Activated CD8-positive, alpha-beta memory T cell treated with anti-CD3 and anti-CD28 coated beads, Interleukin-2, amount 10 ng/mL, durations not matched to agents 7 days and 5 days (primary cell): ENCODE measurements at regions not wholly inside any gene's neighbourhood (a gene's known extent, or its start where the extent isn't known, plus 50 kb on each side); places are given as distances from the start of the nearest gene placed in this dataset.

Experiments
- ATAC-seq: fragments of 150-1000 bp; cut with Tn5 transposase; one replicate; pipeline ENCODE4 v1.10.0; 2021; ENCODE audit warnings: moderate library complexity
- CTCF ChIA-PET: fragments of 350-600 bp; sonication (Branson Sonifier 250); formaldehyde crosslinking; loops from one replicate; lab custom pipeline; 2021; ENCODE audit warnings: antibody characterized with exemption; lab: Charles Lee
- DNase-seq: peaks from one replicate; pipeline ENCODE4 v3.0.0-alpha.2; 2020
- H3K27ac Mint-ChIP-seq: one replicate; pipeline ENCODE4 v1.8.0; 2021; ENCODE audit warnings: mild to moderate bottlenecking, mixed read lengths
- H3K27me3 Mint-ChIP-seq: one replicate; pipeline ENCODE4 v1.8.0; 2021; ENCODE audit warnings: mixed read lengths
- H3K36me3 Mint-ChIP-seq: one replicate; pipeline ENCODE4 v1.8.0; 2021; ENCODE audit warnings: mild to moderate bottlenecking, mixed read lengths
- H3K4me1 Mint-ChIP-seq: one replicate; pipeline ENCODE4 v1.8.0; 2021; ENCODE audit warnings: mixed read lengths
- H3K4me3 Mint-ChIP-seq: one replicate; pipeline ENCODE4 v1.8.0; 2021; ENCODE audit warnings: mild to moderate bottlenecking, moderate library complexity, mixed read lengths
- H3K9me3 Mint-ChIP-seq: one replicate; pipeline ENCODE4 v1.8.0; 2022; ENCODE audit warnings: low read depth, mixed read lengths

DNA sequence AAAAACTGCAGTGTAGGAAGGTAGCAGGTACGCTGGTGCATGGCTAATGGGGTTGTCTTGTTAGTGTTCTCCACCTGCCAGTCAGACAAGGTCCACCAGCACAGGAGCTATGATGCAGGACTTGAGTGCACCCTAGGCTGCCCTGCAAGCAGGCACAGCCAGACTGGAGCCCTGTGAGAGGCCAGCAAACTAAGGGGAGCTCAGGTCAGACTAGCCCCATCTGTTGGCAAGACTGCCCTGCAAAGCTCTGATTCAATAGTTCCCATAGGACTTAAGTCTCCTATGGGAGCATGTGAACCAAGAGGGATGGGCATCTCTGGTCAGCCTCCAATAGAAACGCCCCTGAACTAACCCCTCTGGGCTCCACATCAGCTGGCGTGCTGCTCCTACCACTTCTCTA is 1307.3 kb downstream of the C4orf33 start:
- Mint-ChIP-seq H3K4me3 (no peak overlapping the region), H3K27ac (no peak overlapping the region), H3K27me3 (no peaks in the 10 kb centered on the region), H3K9me3 (peaks cover 6% of the 10 kb centered on the region), H3K4me1 (no peaks in the 10 kb centered on the region), H3K36me3 (no peaks in the 10 kb centered on the region)
- CTCF ChIA-PET, result no interaction called here
- no peak for DNase-seq
- no peak for ATAC-seq

DNA sequence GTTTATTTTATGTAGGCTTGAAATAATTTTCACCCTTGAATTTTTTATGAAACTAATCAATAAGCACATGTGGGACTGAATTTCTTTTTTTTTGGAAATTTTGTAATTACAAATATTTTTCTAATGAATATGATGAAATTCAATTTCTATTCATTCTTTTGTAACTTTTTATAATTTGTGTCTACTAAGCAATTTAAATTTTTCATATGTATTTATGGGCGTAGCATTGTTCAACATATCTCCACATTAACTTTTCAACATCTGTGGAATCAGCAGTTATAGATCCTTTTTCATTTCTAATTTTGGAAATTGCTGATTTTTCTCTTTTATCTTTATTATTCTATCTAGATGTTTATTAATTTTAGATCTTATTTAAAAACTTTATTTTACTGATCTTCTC is 1320.3 kb downstream of the C4orf33 start:
- DNase-seq (no peak), ATAC-seq (no peak)
- Mint-ChIP-seq H3K9me3 (peaks cover 10% of the 10 kb centered on the region), H3K4me3 (no peak overlapping the region), H3K27ac (no peak overlapping the region), H3K4me1 (no peaks in the 10 kb centered on the region), H3K36me3 (no peaks in the 10 kb centered on the region), H3K27me3 (no peaks in the 10 kb centered on the region)
- CTCF ChIA-PET, result no interaction called here

DNA sequence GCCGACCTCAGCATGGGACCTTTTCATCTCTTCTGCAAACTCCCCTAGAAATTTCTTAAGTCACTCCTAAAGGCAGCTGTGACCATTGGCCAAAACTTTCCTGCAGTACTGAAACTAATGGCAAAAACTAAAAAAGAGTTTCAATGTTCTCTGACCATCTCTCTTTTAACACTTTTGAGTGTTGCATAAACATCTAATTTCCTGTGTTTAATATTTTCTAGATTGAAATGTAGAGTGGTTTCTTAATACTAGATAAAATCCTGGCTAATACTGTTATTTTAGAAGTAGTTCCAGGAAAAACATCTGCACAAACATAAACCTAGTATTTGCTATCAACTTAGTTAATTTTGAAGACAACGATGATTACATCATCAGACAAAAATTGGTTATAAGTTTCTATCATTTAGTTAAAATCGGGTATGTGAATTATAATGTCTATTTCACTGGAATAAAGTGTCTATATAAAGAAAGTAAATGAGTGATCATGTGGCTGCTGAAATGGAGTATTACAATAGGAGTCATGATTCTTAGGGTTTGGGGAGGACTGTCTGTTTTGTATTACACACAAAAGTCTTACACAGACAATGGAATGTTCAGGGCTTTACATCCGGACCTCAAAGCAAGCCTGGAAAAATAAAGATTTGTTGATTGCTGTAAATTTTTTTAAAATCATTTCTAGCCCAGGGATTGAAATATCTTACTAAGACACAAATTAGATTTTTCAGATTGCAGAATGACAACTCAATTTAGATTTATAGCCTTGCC is 1323.4 kb downstream of the C4orf33 start:
- H3K9me3 Mint-ChIP-seq, result peaks cover 5% of the 10 kb centered on the region
- H3K27me3 Mint-ChIP-seq, result no peaks in the 10 kb centered on the region
- no peaks in the 10 kb centered on the region for H3K36me3 Mint-ChIP-seq
- CTCF ChIA-PET, result no interaction called here
- H3K27ac Mint-ChIP-seq, result no peak overlapping the region
- H3K4me3 Mint-ChIP-seq, result no peak overlapping the region
- H3K4me1 Mint-ChIP-seq, result no peaks in the 10 kb centered on the region
- DNase-seq (no peak), ATAC-seq (no peak)

GRCh38 chr4:130422261-130422660 is 1326.3 kb downstream of the C4orf33 start:
- CTCF ChIA-PET, result no interaction called here
- Mint-ChIP-seq H3K9me3 (peaks cover 8% of the 10 kb centered on the region), H3K27me3 (no peaks in the 10 kb centered on the region), H3K36me3 (no peaks in the 10 kb centered on the region), H3K4me3 (no peak overlapping the region), H3K27ac (no peak overlapping the region), H3K4me1 (no peaks in the 10 kb centered on the region)
- DNase-seq (no peak), ATAC-seq (no peak)

DNA sequence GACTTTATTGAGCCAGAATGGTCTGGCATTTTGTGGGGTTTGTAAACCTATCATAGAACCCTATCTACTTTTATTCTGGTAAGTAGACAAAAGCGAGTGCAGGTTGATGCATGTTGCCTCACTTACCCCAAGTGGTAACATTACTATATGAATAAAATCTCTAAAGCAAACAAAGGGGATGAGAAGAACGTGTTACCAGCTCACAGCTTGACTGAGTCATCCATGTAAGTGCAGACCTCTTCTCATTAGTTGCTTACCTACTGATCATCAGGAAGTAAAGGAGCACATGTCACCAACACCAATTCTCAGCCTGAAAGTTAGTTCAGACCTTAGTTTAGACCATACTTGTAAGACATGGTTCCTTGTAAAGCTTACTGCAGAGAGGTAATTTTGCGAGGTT is 1328.3 kb downstream of the C4orf33 start:
- no peak overlapping the region for H3K27ac Mint-ChIP-seq
- DNase-seq (no peak), ATAC-seq (no peak)
- no peaks in the 10 kb centered on the region for H3K4me1 Mint-ChIP-seq
- H3K4me3 Mint-ChIP-seq, result no peak overlapping the region
- H3K36me3 Mint-ChIP-seq, result no peaks in the 10 kb centered on the region
- H3K27me3 Mint-ChIP-seq, result no peaks in the 10 kb centered on the region
- peaks cover 8% of the 10 kb centered on the region for H3K9me3 Mint-ChIP-seq
- CTCF ChIA-PET, result no interaction called here

DNA sequence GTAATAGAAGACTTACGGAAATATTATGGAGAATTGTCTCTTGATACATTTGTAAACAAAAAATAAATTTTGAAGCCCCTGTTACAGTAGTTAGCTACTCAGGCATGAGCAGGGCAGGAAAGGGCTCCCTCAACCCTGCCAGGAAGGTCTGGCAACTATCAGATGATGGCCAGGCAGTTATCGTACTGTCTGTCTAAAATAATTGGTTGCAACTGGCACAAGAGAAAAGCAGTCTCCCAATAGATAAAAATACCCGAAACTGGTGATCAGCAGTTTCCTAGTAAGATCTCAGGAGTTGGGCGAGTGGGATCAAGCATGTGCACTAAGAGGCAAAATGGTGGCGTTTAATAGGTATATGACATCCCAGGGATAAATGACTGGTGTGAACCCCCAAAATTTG is 1336.3 kb downstream of the C4orf33 start:
- H3K4me1 Mint-ChIP-seq, result no peaks in the 10 kb centered on the region
- ATAC-seq (no peak), DNase-seq (no peak)
- H3K36me3 Mint-ChIP-seq, result no peaks in the 10 kb centered on the region
- H3K27me3 Mint-ChIP-seq, result no peaks in the 10 kb centered on the region
- H3K4me3 Mint-ChIP-seq, result no peak overlapping the region
- CTCF ChIA-PET, result no interaction called here
- H3K9me3 Mint-ChIP-seq, result peaks cover 6% of the 10 kb centered on the region
- H3K27ac Mint-ChIP-seq, result no peak overlapping the region

DNA sequence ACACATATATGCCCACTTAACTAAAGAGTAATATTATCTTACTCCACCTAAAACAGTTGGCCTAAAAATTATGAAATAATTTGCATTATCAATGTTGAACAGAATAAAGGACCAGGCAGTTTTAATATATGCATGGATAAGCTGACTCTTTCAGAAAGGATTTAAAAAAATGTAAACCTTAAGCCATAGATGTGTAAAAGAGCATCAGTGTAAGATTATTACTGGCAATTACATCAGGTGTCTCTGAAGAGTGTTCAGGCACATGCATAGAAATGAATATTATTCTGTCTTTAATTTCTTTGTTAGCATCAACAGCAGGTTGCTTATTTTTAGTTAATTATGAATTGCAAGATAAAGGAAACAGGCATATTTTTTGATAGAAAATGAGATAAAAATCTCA is 1353.8 kb downstream of the C4orf33 start:
- Mint-ChIP-seq H3K4me3 (no peak overlapping the region), H3K4me1 (no peaks in the 10 kb centered on the region), H3K27ac (no peak overlapping the region), H3K9me3 (peaks cover 11% of the 10 kb centered on the region), H3K36me3 (no peaks in the 10 kb centered on the region), H3K27me3 (no peaks in the 10 kb centered on the region)
- DNase-seq (no peak), ATAC-seq (no peak)
- CTCF ChIA-PET, result no interaction called here

- no peaks in the 10 kb centered on the region for H3K4me1 Mint-ChIP-seq
- CTCF ChIA-PET, result no interaction called here
- no peak for ATAC-seq
- H3K27me3 Mint-ChIP-seq, result no peaks in the 10 kb centered on the region
- no peaks in the 10 kb centered on the region for H3K36me3 Mint-ChIP-seq
- H3K9me3 Mint-ChIP-seq, result peaks cover 3% of the 10 kb centered on the region
- no peak overlapping the region for H3K4me3 Mint-ChIP-seq
- no peak overlapping the region for H3K27ac Mint-ChIP-seq
- no peak for DNase-seq
Observed at GRCh38 chr4:130468340-130468739, 1372.4 kb downstream of the C4orf33 start.

DNA sequence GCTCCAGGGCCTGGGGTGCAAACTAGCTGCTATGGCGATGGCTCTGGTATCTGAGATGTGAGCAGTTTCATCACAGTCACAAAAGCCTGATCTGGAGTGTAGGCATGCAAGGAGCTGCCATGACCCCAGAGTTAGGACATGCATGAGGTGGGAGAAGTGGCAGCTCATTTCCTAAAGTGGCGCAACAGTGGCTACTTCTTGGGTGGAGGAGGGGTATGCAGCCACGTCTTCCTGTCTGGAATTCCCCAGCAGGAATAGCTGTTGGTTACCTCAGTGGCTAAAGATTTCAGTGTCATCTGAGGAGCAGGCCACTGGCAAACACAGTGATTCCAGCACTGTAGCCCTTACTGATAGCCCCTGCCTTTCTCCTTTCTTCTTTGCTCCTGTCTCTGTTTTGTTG is 1382.5 kb downstream of the C4orf33 start:
- no peak for ATAC-seq
- Mint-ChIP-seq H3K27ac (no peak overlapping the region), H3K9me3 (peaks cover 3% of the 10 kb centered on the region), H3K4me3 (no peak overlapping the region), H3K4me1 (no peaks in the 10 kb centered on the region), H3K27me3 (no peaks in the 10 kb centered on the region), H3K36me3 (no peaks in the 10 kb centered on the region)
- no peak for DNase-seq
- CTCF ChIA-PET, result no interaction called here

GRCh38 chr4:130479020-130479419 is 1383.1 kb downstream of the C4orf33 start:
- H3K36me3 Mint-ChIP-seq, result no peaks in the 10 kb centered on the region
- no peak overlapping the region for H3K27ac Mint-ChIP-seq
- DNase-seq, result no peak
- peaks cover 3% of the 10 kb centered on the region for H3K9me3 Mint-ChIP-seq
- no peak overlapping the region for H3K4me3 Mint-ChIP-seq
- no peaks in the 10 kb centered on the region for H3K27me3 Mint-ChIP-seq
- CTCF ChIA-PET, result no interaction called here
- H3K4me1 Mint-ChIP-seq, result no peaks in the 10 kb centered on the region
- no peak for ATAC-seq

DNA sequence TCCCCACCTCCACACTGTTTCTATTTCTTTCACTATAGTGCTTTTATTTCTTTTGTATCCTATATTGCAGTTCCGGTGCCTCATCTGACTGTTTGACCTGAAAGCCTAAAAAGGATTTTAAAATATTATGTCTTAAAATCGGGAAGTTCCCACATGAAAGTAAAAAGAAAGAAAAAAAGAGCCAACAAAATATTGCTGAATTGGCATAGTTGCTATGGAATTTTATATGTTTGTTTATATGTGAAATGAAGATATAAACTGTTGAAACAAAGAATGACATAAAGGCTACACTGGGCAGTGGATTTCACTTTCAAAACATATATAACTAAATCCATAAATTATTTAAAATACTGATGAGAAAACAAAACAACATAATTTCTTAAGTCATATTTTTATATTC is 1383.7 kb downstream of the C4orf33 start:
- H3K4me3 Mint-ChIP-seq, result no peak overlapping the region
- no peak overlapping the region for H3K27ac Mint-ChIP-seq
- H3K27me3 Mint-ChIP-seq, result no peaks in the 10 kb centered on the region
- H3K4me1 Mint-ChIP-seq, result no peaks in the 10 kb centered on the region
- DNase-seq (no peak), ATAC-seq (no peak)
- peaks cover 3% of the 10 kb centered on the region for H3K9me3 Mint-ChIP-seq
- H3K36me3 Mint-ChIP-seq, result no peaks in the 10 kb centered on the region
- CTCF ChIA-PET, result no interaction called here

DNA sequence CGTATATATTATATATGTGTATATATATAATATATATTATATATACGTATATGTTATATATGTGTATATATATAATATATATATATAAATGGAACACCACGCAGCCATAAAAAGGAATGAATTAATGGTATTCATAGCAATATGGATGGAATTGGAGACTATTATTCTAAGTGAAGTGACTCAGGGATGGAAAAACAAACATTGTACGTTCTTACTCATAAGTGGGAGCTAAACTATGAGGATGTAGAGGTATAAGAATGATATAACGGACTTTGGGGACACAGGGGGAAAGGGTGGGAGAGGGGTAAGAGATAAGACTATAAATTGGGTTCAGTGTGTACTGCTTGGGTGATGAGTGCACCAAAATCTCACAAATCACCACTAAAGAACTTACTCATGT is 1388.9 kb downstream of the C4orf33 start:
- peaks cover 3% of the 10 kb centered on the region for H3K9me3 Mint-ChIP-seq
- no peak for ATAC-seq

GRCh38 chr4:130485371-130485770 is 1389.4 kb downstream of the C4orf33 start:
- CTCF ChIA-PET, result no interaction called here
- Mint-ChIP-seq H3K27ac (no peak overlapping the region), H3K36me3 (no peaks in the 10 kb centered on the region), H3K4me3 (no peak overlapping the region), H3K4me1 (no peaks in the 10 kb centered on the region), H3K27me3 (no peaks in the 10 kb centered on the region), H3K9me3 (peaks cover 3% of the 10 kb centered on the region)
- ATAC-seq (no peak), DNase-seq (no peak)

More for the DNA sequence above, 1388.9 kb downstream of the C4orf33 start:
- Mint-ChIP-seq H3K36me3 (no peaks in the 10 kb centered on the region), H3K4me3 (no peak overlapping the region), H3K4me1 (no peaks in the 10 kb centered on the region), H3K27ac (no peak overlapping the region), H3K27me3 (no peaks in the 10 kb centered on the region)
- CTCF ChIA-PET, result no interaction called here
- DNase-seq, result no peak

- DNase-seq, result no peak
- H3K27ac Mint-ChIP-seq, result no peak overlapping the region
- no peaks in the 10 kb centered on the region for H3K4me1 Mint-ChIP-seq
- H3K27me3 Mint-ChIP-seq, result no peaks in the 10 kb centered on the region
- CTCF ChIA-PET, result no interaction called here
- no peak overlapping the region for H3K4me3 Mint-ChIP-seq
- no peak for ATAC-seq
- peaks cover 3% of the 10 kb centered on the region for H3K9me3 Mint-ChIP-seq
- no peaks in the 10 kb centered on the region for H3K36me3 Mint-ChIP-seq
Observed at GRCh38 chr4:130486186-130486585, 1390.2 kb downstream of the C4orf33 start.

GRCh38 chr4:130486841-130487240 is 1390.9 kb downstream of the C4orf33 start:
- Mint-ChIP-seq H3K36me3 (no peaks in the 10 kb centered on the region), H3K27me3 (no peaks in the 10 kb centered on the region), H3K27ac (no peak overlapping the region), H3K9me3 (peaks cover 6% of the 10 kb centered on the region), H3K4me1 (no peaks in the 10 kb centered on the region), H3K4me3 (no peak overlapping the region)
- ATAC-seq (no peak), DNase-seq (no peak)
- CTCF ChIA-PET, result no interaction called here
